HCT116 (cell line): ENCODE measurements at regions not wholly inside any gene's neighbourhood (a gene's known extent, or its start where the extent isn't known, plus 50 kb on each side); places are given as distances from the start of the nearest gene placed in this dataset.

Experiments
- ATAC-seq: fragments of 200-7000 bp; cut with Tn5 transposase; 2 replicates; pipeline ENCODE4 v1.9.1; 2020; ENCODE audit warnings: mild to moderate bottlenecking, moderate library complexity
- BruUV-seq: library from RNA; stranded (reverse); fragments of 400-500 nt; replicated peaks from 2 replicates; lab custom pipeline; 2021; lab: Mats Ljungman, UMichigan
- CTCF ChIA-PET: fragments of 300-600 bp; sonication (Branson Sonifier 250); formaldehyde crosslinking; loops from one replicate; lab custom pipeline; 2021; ENCODE audit warnings: antibody characterized with exemption; lab: Charles Lee
- POLR2A ChIA-PET: fragments of 300-600, 350-600 bp; sonication (Branson Sonifier 250); formaldehyde crosslinking; loops from one replicate; lab custom pipeline; 2021; ENCODE audit warnings: antibody characterized with exemption; lab: Charles Lee
- RAD21 ChIA-PET, 2 experiments: fragments of 300-600 bp; sonication (Branson Sonifier 250); formaldehyde crosslinking; loops; one replicate each; lab custom pipeline; 2023; ENCODE audit warnings: low total read pairs in 2 of 2; ENCODE audit not compliant: uncharacterized antibody in 2 of 2, unreplicated experiment in 2 of 2, low non-redundant PET in 1 of 2; lab: Charles Lee
- DNase-seq: peaks from one replicate; pipeline ENCODE4 v3.0.0-alpha.2; 2010; ENCODE audit warnings: low read depth, low spot score
- H2AFZ ChIP-seq: fragments of 200-600 bp; shearing (Covaris generic), sonication (generic); 2 replicates; pipeline ENCODE4 v1.6.1; 2017; ENCODE audit warnings: low read depth, mixed run types, mixed read lengths, antibody characterized with exemption, low read length; ENCODE audit not compliant: poor library complexity, severe bottlenecking
- H3K27ac ChIP-seq: 2 replicates; pipeline ENCODE4 v1.5.1; 2012; ENCODE audit warnings: low read depth, low read length
- H3K27me3 ChIP-seq: fragments of 200-600 bp; sonication (generic); 2 replicates; pipeline ENCODE4 v1.6.1; 2016; ENCODE audit warnings: mixed run types, low read length, mixed read lengths; ENCODE audit not compliant: insufficient read depth
- H3K36me3 ChIP-seq, 2 experiments: fragments of 200-500 bp in 1 of 2; fragments of 200-600 bp in 1 of 2; sonication (Bioruptor generic) in 1 of 2; sonication (generic) in 1 of 2; 2 replicates each; pipeline versions ENCODE4 v1.5.1 to v1.6.1; 2014 to 2016; ENCODE audit warnings: low read length in 2 of 2, inconsistent platforms in 1 of 2, mixed read lengths in 1 of 2, mixed run types in 1 of 2; ENCODE audit not compliant: insufficient read depth in 2 of 2, control insufficient read depth in 1 of 2
- H3K4me1 ChIP-seq, 2 experiments: fragments of 200-600 bp in 1 of 2; sonication (generic) in 1 of 2; 2 replicates each; pipeline versions ENCODE4 v1.5.1 to v1.6.1; 2012 to 2017; ENCODE audit warnings: low read length in 2 of 2, inconsistent platforms in 1 of 2, mild to moderate bottlenecking in 1 of 2, mixed read lengths in 1 of 2, mixed run types in 1 of 2, moderate library complexity in 1 of 2; ENCODE audit not compliant: insufficient read depth in 2 of 2, control insufficient read depth in 1 of 2
- H3K4me2 ChIP-seq: fragments of 200-600 bp; sonication (generic); 2 replicates; pipeline ENCODE4 v1.6.1; 2017; ENCODE audit warnings: mixed run types, low read length, mixed read lengths
- H3K4me3 ChIP-seq, 2 experiments: fragments of 200-600 bp in 1 of 2; sonication (generic) in 1 of 2; replicated peaks in 1 of 2; 2 replicates each; pipeline ENCODE4 v1.5.1; 2011 to 2016; ENCODE audit warnings: low read length in 2 of 2, control low read depth in 1 of 2, low read depth in 1 of 2, mild to moderate bottlenecking in 1 of 2, mixed read lengths in 1 of 2, mixed run types in 1 of 2
- H3K79me2 ChIP-seq: fragments of 200-600 bp; sonication (generic); 2 replicates; pipeline ENCODE4 v1.6.1; 2017; ENCODE audit warnings: mild to moderate bottlenecking, mixed run types, low read length, moderate library complexity, mixed read lengths; ENCODE audit not compliant: insufficient read depth
- H3K9ac ChIP-seq: fragments of 200-600 bp; sonication (generic); 2 replicates; pipeline ENCODE4 v1.6.1; 2016; ENCODE audit warnings: low read length, mixed read lengths
- H3K9me2 ChIP-seq: fragments of 200-600 bp; sonication (generic), shearing (Covaris generic); 2 replicates; pipeline ENCODE4 v1.6.1; 2017; ENCODE audit warnings: mixed run types, mild to moderate bottlenecking, moderate library complexity; ENCODE audit not compliant: insufficient read depth
- H3K9me3 ChIP-seq, 2 experiments: fragments of 200-500 bp in 1 of 2; fragments of 200-600 bp in 1 of 2; sonication (Bioruptor generic) in 1 of 2; sonication (generic) in 1 of 2; 2 replicates each; pipeline ENCODE4 v1.6.1; 2014 to 2017; ENCODE audit warnings: low read length in 2 of 2, mixed read lengths in 2 of 2, inconsistent platforms in 1 of 2, low read depth in 1 of 2, mild to moderate bottlenecking in 1 of 2, mixed run types in 1 of 2, moderate library complexity in 1 of 2; ENCODE audit not compliant: control insufficient read depth in 1 of 2, insufficient read depth in 1 of 2
- H4K20me1 ChIP-seq: fragments of 200-600 bp; sonication (generic), shearing (Covaris generic); 2 replicates; pipeline ENCODE4 v1.6.1; 2017; ENCODE audit warnings: mixed run types, mild to moderate bottlenecking, moderate library complexity; ENCODE audit not compliant: insufficient read depth
- CEBPB ChIP-seq: IDR thresholded peaks from 2 replicates; pipeline ENCODE4 v1.6.1; 2012; ENCODE audit warnings: low read depth
- ELF1 ChIP-seq: IDR thresholded peaks from 2 replicates; pipeline ENCODE4 v1.6.1; 2012; ENCODE audit warnings: low read depth, borderline replicate concordance
- EZH2 ChIP-seq: fragments of 200-600 bp; sonication (generic); IDR thresholded peaks from 2 replicates; pipeline ENCODE4 v1.6.1; 2017; ENCODE audit warnings: antibody characterized with exemption, mixed run types
- EZH2phosphoT487 ChIP-seq: fragments of 200-600 bp; IDR thresholded peaks from 2 replicates; pipeline ENCODE4 v1.6.1; 2018; ENCODE audit warnings: antibody characterized with exemption, borderline replicate concordance
- FOSL1 ChIP-seq: IDR thresholded peaks from 2 replicates; pipeline ENCODE4 v1.6.1; 2012; ENCODE audit warnings: low read depth
- JUND ChIP-seq: IDR thresholded peaks from 2 replicates; pipeline ENCODE4 v1.6.1; 2012
- POLR2A ChIP-seq: IDR thresholded peaks from 2 replicates; pipeline ENCODE4 v1.7.0; 2011; ENCODE audit warnings: borderline replicate concordance; ENCODE audit not compliant: insufficient read depth, insufficient read length; ENCODE audit errors: extremely low read depth
- POLR2AphosphoS5 ChIP-seq: IDR thresholded peaks from 2 replicates; pipeline ENCODE4 v1.6.1; 2011; ENCODE audit warnings: mild to moderate bottlenecking, low read depth, low read length, moderate library complexity
- RAD21 ChIP-seq: IDR thresholded peaks from 2 replicates; pipeline ENCODE4 v1.6.1; 2012; ENCODE audit warnings: low read depth, mild to moderate bottlenecking
- SP1 ChIP-seq: IDR thresholded peaks from 2 replicates; pipeline ENCODE4 v1.6.1; 2012; ENCODE audit warnings: low read depth
- SRF ChIP-seq: IDR thresholded peaks from 2 replicates; pipeline ENCODE4 v1.6.1; 2012; ENCODE audit warnings: low read depth
- TCF7L2 ChIP-seq: IDR thresholded peaks from 2 replicates; pipeline ENCODE4 v1.7.0; 2011; ENCODE audit warnings: borderline replicate concordance, inconsistent platforms; ENCODE audit not compliant: insufficient read depth, insufficient read length; ENCODE audit errors: extremely low read depth
- YY1 ChIP-seq: IDR thresholded peaks from 2 replicates; pipeline ENCODE4 v1.6.1; 2011; ENCODE audit warnings: low read length, low read depth, moderate library complexity, mild to moderate bottlenecking; ENCODE audit not compliant: insufficient replicate concordance; ENCODE audit errors: extremely low read depth
- ZFX ChIP-seq: fragments of 450-650 bp; IDR thresholded peaks from 2 replicates; pipeline ENCODE4 v1.6.1; 2017
- ZNF274 ChIP-seq: fragments of 200-500 bp; sonication (Bioruptor generic); IDR thresholded peaks from 2 replicates; pipeline ENCODE4 v1.6.1; 2014; ENCODE audit warnings: mild to moderate bottlenecking, low read depth, low read length, inconsistent platforms
- intact Hi-C: fragments of 100-400 bp; cut with micrococcal nuclease; formaldehyde crosslinking; loops from 2 replicates; pipeline ENCODE4 v1.10.0; 2022
- TF ChIP-seq, protein P1 (sequence below), 3 experiments: fragments of 200-600 bp in 1 of 3; sonication (generic) in 1 of 3; IDR thresholded peaks in 2 of 3; conservative IDR thresholded peaks in 1 of 3; 2 replicates each; pipeline ENCODE4 v1.5.1; 2012 to 2017; ENCODE audit warnings: low read depth in 2 of 3, low read length in 2 of 3, antibody characterized with exemption in 1 of 3, borderline replicate concordance in 1 of 3, control low read depth in 1 of 3, mild to moderate bottlenecking in 1 of 3, mixed read lengths in 1 of 3, mixed run types in 1 of 3, moderate library complexity in 1 of 3; ENCODE audit not compliant: insufficient read depth in 1 of 3
- TF ChIP-seq, protein P2 (sequence below): IDR thresholded peaks from 2 replicates; pipeline ENCODE4 v1.6.1; 2012; ENCODE audit warnings: low read depth

DNA sequence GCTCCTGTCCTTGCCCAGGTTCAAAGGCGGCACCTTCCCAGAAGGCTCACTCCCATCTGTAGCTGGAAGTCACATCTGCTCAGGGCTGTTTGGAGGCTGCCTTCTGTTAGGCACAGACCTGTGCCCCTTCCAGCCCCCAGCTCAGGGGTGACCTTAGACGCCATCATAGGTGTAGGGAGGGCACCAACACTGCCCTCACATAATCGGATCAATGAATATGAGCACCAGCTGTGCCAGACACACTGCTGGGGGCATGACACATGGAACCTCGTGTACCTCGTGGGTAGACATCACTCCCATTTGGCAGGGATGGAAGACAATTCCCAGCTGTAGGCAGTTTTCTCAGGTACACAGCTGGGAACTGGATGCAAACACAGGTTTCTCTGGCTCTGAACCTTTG, 220.7 kb upstream of the ASIC2 start (continued):
- TF ChIP-seq, protein P1, sequence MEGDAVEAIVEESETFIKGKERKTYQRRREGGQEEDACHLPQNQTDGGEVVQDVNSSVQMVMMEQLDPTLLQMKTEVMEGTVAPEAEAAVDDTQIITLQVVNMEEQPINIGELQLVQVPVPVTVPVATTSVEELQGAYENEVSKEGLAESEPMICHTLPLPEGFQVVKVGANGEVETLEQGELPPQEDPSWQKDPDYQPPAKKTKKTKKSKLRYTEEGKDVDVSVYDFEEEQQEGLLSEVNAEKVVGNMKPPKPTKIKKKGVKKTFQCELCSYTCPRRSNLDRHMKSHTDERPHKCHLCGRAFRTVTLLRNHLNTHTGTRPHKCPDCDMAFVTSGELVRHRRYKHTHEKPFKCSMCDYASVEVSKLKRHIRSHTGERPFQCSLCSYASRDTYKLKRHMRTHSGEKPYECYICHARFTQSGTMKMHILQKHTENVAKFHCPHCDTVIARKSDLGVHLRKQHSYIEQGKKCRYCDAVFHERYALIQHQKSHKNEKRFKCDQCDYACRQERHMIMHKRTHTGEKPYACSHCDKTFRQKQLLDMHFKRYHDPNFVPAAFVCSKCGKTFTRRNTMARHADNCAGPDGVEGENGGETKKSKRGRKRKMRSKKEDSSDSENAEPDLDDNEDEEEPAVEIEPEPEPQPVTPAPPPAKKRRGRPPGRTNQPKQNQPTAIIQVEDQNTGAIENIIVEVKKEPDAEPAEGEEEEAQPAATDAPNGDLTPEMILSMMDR (IDR thresholded peaks at IDR 0.05 in 2 of 3, conservative IDR thresholded peaks at IDR 0.05 in 1 of 3; ENCODE audit: borderline replicate concordance in 1 of 3, insufficient read depth in 1 of 3, low read depth in 2 of 3, low read length in 2 of 3): no peak
- TF ChIP-seq RAD21: no peak
- no peak for TF ChIP-seq CEBPB
- TF ChIP-seq ZNF274: no peak
- TF ChIP-seq SP1: no peak
- TF ChIP-seq ELF1: no peak

DNA sequence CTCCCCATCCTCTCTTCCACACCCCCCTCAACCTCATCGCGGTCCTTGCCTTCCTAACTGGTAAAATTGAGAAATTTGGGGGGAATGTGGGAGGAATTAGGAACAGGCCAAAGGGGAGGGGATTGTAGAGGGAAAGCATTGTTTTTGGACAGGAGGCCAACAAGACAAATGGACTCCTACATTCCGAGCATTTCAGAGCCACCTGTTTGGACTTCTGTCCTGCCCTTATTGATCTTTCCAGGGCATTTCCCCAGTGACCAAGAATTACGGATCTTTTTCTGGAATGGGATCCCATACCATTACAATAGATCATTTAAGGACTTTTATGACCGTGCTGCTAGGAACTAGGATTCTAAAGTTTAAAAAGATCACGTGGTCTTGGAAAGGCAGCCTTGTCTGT, 221.3 kb upstream of the ASIC2 start:
- no TSS peak for BruUV-seq
- DNase-seq (no peak), ATAC-seq (no peak)
- CTCF ChIA-PET: no interaction called here
- H3K27ac ChIP-seq: no peak overlapping the region
- no peaks in the 10 kb centered on the region for H3K9me2 ChIP-seq
- H3K27me3 ChIP-seq: no peaks in the 10 kb centered on the region
- H3K9me3 ChIP-seq: peaks cover 0 to 5% of the 10 kb centered on the region in 2 experiments; a peak in 1 of 4 replicates
- POLR2A ChIA-PET: no interaction called here
- H3K4me2 ChIP-seq: no peak overlapping the region
- H3K4me1 ChIP-seq: no peaks in the 10 kb centered on the region
- intact Hi-C loops: no loop called here
- RAD21 ChIA-PET: no interaction called here
- H4K20me1 ChIP-seq: no peaks in the 10 kb centered on the region
- no peak overlapping the region for H2AFZ ChIP-seq
- no peak overlapping the region for H3K9ac ChIP-seq
- no peaks in the 10 kb centered on the region for H3K79me2 ChIP-seq
- no peaks in the 10 kb centered on the region for H3K36me3 ChIP-seq
- no peak overlapping the region for H3K4me3 ChIP-seq
- TF ChIP-seq EZH2phosphoT487: no peak
- no peak for TF ChIP-seq ZFX
- no peak for TF ChIP-seq ELF1
- no peak for TF ChIP-seq POLR2A
- TF ChIP-seq, protein P2, sequence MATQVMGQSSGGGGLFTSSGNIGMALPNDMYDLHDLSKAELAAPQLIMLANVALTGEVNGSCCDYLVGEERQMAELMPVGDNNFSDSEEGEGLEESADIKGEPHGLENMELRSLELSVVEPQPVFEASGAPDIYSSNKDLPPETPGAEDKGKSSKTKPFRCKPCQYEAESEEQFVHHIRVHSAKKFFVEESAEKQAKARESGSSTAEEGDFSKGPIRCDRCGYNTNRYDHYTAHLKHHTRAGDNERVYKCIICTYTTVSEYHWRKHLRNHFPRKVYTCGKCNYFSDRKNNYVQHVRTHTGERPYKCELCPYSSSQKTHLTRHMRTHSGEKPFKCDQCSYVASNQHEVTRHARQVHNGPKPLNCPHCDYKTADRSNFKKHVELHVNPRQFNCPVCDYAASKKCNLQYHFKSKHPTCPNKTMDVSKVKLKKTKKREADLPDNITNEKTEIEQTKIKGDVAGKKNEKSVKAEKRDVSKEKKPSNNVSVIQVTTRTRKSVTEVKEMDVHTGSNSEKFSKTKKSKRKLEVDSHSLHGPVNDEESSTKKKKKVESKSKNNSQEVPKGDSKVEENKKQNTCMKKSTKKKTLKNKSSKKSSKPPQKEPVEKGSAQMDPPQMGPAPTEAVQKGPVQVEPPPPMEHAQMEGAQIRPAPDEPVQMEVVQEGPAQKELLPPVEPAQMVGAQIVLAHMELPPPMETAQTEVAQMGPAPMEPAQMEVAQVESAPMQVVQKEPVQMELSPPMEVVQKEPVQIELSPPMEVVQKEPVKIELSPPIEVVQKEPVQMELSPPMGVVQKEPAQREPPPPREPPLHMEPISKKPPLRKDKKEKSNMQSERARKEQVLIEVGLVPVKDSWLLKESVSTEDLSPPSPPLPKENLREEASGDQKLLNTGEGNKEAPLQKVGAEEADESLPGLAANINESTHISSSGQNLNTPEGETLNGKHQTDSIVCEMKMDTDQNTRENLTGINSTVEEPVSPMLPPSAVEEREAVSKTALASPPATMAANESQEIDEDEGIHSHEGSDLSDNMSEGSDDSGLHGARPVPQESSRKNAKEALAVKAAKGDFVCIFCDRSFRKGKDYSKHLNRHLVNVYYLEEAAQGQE: no peak
- TF ChIP-seq RAD21: no peak
- TF ChIP-seq ZNF274: no peak
- TF ChIP-seq TCF7L2: no peak
- no peak for TF ChIP-seq YY1
- TF ChIP-seq, protein P1 (IDR thresholded peaks at IDR 0.05 in 2 of 3, conservative IDR thresholded peaks at IDR 0.05 in 1 of 3; ENCODE audit: borderline replicate concordance in 1 of 3, insufficient read depth in 1 of 3, low read depth in 2 of 3, low read length in 2 of 3): no peak
- no peak for TF ChIP-seq POLR2AphosphoS5
- TF ChIP-seq SRF: no peak
- TF ChIP-seq FOSL1: no peak
- no peak for TF ChIP-seq JUND
- TF ChIP-seq EZH2: no peak
